ENCODE measurements at regions not wholly inside any gene's neighbourhood (a gene's known extent, or its start where the extent isn't known, plus 50 kb on each side); places are given as distances from the start of the nearest gene placed in this dataset.

DNA sequence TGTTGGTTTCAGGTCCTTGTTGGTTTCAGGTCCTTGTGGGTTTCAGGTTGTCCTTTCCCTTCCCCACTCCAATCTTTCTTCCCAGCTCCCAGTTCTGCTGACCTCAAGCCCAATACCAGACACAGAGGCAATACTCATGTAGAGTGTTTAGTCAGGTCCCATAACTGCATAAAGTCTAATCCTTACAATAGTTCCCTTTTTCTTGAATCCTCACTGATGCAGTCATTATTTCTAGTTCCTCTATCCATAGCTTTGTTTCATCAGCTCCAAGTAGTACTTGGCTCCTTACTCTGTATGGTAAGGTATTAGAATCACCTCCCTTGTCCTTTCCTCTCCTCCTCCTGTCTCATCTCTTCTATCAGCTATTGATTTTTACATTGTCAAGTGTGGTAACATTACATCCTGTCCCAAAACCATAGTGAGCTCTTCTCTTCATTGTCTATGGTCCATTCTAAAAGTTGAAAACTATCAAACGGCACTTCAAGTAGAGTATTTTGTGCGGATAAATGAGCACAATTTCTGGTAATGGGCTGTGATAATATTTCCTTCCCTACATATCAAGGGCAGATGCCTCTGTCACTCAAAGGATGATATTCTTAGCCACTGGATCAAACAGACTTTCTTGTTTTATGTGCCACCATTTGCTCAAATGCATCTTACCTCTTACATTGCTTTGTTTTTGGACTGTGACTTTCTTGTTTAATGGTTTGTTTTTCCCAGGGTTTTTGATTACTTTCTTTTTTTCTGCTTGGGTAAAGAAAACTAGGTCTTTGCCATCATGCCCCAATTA, 57.2 kb upstream of the JDP2 start:
- no peak for DNase-seq (ENCODE audit: extremely low spot score, insufficient read length, low read depth)
- FAIRE-seq: no peak

DNA sequence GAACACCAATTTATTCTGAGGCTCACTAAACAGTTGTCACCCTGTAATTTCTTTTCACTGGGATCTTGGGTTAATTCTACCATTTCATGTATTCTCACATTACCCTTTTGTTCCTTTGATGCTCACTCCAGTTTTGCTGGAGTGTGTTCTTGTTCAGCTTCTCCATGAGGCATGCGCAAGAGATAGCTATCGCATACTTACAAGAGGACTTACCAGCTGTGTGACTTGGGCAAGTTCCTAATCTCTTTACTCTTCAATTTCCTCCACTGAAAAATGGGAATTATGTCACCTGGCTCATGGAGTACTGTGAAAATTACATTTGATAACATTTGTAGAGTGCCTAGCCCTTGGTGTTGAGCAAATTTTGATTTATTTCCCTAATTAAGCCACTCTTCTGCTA, 56.5 kb upstream of the JDP2 start:
- no peak for FAIRE-seq
- DNase-seq (ENCODE audit: extremely low spot score, insufficient read length, low read depth): no peak

DNA sequence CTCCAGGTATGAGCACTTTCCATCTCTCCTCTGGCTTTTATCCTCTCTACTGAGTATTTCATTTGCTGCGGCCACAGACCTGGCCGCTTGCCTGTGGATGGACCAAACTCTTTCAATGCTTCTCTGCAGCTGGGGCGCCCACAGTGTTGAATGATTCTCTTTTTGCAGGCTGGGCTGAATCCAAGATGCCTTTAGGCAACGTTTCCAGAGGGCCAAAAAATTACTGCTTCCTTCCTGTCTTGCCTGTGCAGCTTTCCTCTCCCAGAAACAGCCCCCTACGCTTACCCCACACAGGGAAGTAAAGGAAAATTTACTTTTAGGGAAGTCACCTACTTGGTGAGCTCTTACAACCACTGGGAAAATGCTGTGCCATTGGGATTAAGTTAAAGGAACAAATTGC, 55.6 kb upstream of the JDP2 start:
- no peak for DNase-seq (ENCODE audit: extremely low spot score, insufficient read length, low read depth)
- FAIRE-seq: no peak

DNA sequence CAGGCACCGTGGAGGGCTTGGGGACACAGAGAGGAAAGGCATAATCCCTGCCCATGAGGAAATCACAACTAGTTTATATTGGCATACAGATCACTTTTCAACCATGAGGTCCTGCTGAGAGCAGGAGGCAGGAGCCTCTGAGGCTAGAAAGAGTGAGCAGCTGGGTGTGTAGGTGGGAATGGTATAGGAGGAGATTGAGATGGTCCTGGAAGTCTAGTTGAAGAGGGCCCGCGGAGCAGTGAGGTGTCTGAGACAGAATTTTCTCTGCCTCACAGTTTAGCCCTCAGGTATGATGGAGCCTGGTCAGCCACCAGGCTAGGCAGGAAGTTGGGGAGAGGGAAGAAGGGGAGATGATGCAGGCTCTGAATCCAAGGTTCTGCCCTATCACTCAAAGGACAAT, 54.7 kb upstream of the JDP2 start:
- FAIRE-seq (no peak), DNase-seq (ENCODE audit: extremely low spot score, insufficient read length, low read depth) (no peak)

DNA sequence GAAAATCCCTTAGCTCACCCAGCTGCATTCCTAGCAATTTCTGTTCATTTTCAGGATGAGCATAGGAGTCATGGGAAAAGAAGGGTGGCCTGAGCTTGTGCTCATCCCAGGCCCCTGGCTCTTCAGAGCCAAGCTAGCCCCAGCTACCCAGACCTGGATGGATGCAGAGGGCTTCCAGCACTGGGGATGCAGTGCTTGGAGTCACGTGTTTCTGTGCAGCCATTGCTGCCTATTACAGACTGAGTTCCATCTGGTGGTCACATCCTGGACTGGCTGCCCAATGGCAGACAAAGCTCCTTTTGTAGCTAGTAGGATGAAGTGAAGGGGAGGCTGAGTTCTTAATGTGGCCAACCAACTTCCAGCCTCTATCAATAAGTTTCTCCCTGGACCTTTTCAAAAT, 54.2 kb upstream of the JDP2 start:
- no peak for DNase-seq (ENCODE audit: extremely low spot score, insufficient read length, low read depth)
- FAIRE-seq: no peak

DNA sequence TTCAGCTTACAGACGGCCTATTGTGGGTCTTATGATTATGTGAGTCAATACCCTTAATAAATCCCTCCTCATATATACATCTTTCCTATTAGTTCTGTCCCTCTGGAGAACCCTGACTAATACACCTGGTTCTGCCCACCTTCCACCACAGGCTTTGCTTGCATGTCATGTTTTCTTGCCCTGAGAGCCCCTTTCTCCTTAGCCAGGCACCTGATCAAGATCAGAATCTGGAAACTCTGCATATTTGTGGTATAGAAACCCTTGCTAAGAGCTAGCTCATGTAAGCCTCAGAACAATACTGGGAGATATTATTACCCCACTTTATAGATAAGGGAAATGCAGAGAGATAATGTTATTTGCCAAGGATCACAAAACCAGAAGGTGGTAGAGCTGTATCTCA, 52.9 kb upstream of the JDP2 start:
- DNase-seq (ENCODE audit: extremely low spot score, insufficient read length, low read depth) (no peak), FAIRE-seq (no peak)

DNA sequence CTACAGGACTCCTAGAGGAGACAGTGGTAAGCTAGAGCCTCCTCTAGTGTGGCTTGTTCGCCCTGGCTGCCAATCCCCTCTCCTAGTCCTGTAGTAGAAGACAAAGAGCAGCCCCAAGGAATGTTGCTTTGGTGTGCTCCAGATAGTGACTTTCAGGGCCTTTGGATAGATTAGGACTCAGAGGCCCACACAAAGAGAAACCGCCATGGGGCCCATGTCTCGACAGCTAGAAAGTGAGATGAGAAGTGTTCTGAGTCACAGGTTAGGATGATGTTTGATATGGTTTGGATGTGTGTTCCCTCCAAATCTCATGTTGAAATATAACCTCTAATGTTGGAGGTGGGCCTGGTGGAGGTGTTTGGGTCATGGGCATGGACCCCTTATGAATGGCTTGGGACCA, 51.8 kb upstream of the JDP2 start:
- FAIRE-seq (no peak), DNase-seq (ENCODE audit: extremely low spot score, insufficient read length, low read depth) (no peak)

All from GM18507 (cell line).